ENCODE measurements at regions not wholly inside any gene's neighbourhood (a gene's known extent, or its start where the extent isn't known, plus 50 kb on each side); places are given as distances from the start of the nearest gene placed in this dataset.

- Histone ChIP-seq H3K4me3 (replicated peaks; ENCODE audit: low read depth, low read length) (no peak overlapping the region), H3K36me3 (ENCODE audit: control insufficient read depth, insufficient read depth, low read length) (no peaks in the 10 kb centered on the region), H3K27me3 (replicated peaks; ENCODE audit: control insufficient read depth, insufficient read depth, low read length) (no peaks in the 10 kb centered on the region)
- TF ChIP-seq CTCF (IDR thresholded peaks at IDR 0.05; ENCODE audit: insufficient read depth, low read length, poor library complexity, severe bottlenecking) = no peak
- DNase-seq (ENCODE audit: extremely low read depth, insufficient read length) = no peak
Observed at GRCh38 chr6:15871276-15871675, 208.4 kb upstream of the DTNBP1 start.

- TF ChIP-seq CTCF (IDR thresholded peaks at IDR 0.05; ENCODE audit: insufficient read depth, low read length, poor library complexity, severe bottlenecking) = no peak
- H3K27me3 ChIP-seq (replicated peaks; ENCODE audit: control insufficient read depth, insufficient read depth, low read length) = no peaks in the 10 kb centered on the region
- no peaks in the 10 kb centered on the region for H3K36me3 ChIP-seq (ENCODE audit: control insufficient read depth, insufficient read depth, low read length)
- DNase-seq (ENCODE audit: extremely low read depth, insufficient read length) = no peak
- H3K4me3 ChIP-seq (replicated peaks; ENCODE audit: low read depth, low read length) = no peak overlapping the region
Observed at GRCh38 chr6:15870333-15871043, 207.7 kb upstream of the DTNBP1 start.

- Histone ChIP-seq H3K4me3 (replicated peaks; ENCODE audit: low read depth, low read length) (no peak overlapping the region), H3K36me3 (ENCODE audit: control insufficient read depth, insufficient read depth, low read length) (no peaks in the 10 kb centered on the region), H3K27me3 (replicated peaks; ENCODE audit: control insufficient read depth, insufficient read depth, low read length) (no peaks in the 10 kb centered on the region)
- no peak for TF ChIP-seq CTCF (IDR thresholded peaks at IDR 0.05; ENCODE audit: insufficient read depth, low read length, poor library complexity, severe bottlenecking)
- DNase-seq (ENCODE audit: extremely low read depth, insufficient read length) = no peak
Observed at GRCh38 chr6:15864708-15865062, 201.9 kb upstream of the DTNBP1 start.

GRCh38 chr6:15864038-15864707 lies 201.3 kb upstream of the DTNBP1 start:
- DNase-seq (ENCODE audit: extremely low read depth, insufficient read length) = no peak
- H3K36me3 ChIP-seq (ENCODE audit: control insufficient read depth, insufficient read depth, low read length) = no peaks in the 10 kb centered on the region
- H3K27me3 ChIP-seq (replicated peaks; ENCODE audit: control insufficient read depth, insufficient read depth, low read length) = no peaks in the 10 kb centered on the region
- TF ChIP-seq CTCF (IDR thresholded peaks at IDR 0.05; ENCODE audit: insufficient read depth, low read length, poor library complexity, severe bottlenecking) = no peak
- H3K4me3 ChIP-seq (replicated peaks; ENCODE audit: low read depth, low read length) = no peak overlapping the region

GRCh38 chr6:15862810-15863209 lies 200.0 kb upstream of the DTNBP1 start:
- TF ChIP-seq CTCF (IDR thresholded peaks at IDR 0.05; ENCODE audit: insufficient read depth, low read length, poor library complexity, severe bottlenecking) = no peak
- DNase-seq (ENCODE audit: extremely low read depth, insufficient read length) = no peak
- no peak overlapping the region for H3K4me3 ChIP-seq (replicated peaks; ENCODE audit: low read depth, low read length)
- H3K36me3 ChIP-seq (ENCODE audit: control insufficient read depth, insufficient read depth, low read length) = no peaks in the 10 kb centered on the region
- H3K27me3 ChIP-seq (replicated peaks; ENCODE audit: control insufficient read depth, insufficient read depth, low read length) = no peaks in the 10 kb centered on the region
